ENCODE measurements at regions not wholly inside any gene's neighbourhood (a gene's known extent, or its start where the extent isn't known, plus 50 kb on each side); places are given as distances from the start of the nearest gene placed in this dataset.
A peak's percentile ranks its signal among the peaks of the same experiment; 100 is the strongest.

- DNase-seq: no peak
Observed at GRCh38 chrX:3257471-3257870, 89.0 kb downstream of the MXRA5 start.

GRCh38 chrX:3256868-3257267, 89.6 kb downstream of the MXRA5 start:
- no peak for DNase-seq

GRCh38 chrX:3252744-3253143, 93.7 kb downstream of the MXRA5 start:
- DNase-seq: peak in 3 of 14 donors; percentile 5 to 25 (median 9)

GRCh38 chrX:3250966-3251365, 95.5 kb downstream of the MXRA5 start:
- no peak for DNase-seq

GRCh38 chrX:3244955-3245354, 101.5 kb downstream of the MXRA5 start:
- DNase-seq: no peak

- no peak for DNase-seq
Observed at GRCh38 chrX:3244203-3244743, 102.2 kb downstream of the MXRA5 start.

GRCh38 chrX:3232262-3232923, 114.1 kb downstream of the MXRA5 start:
- DNase-seq: no peak

- no peak for DNase-seq
Observed at GRCh38 chrX:3231766-3232165, 114.7 kb downstream of the MXRA5 start.

GRCh38 chrX:3230496-3230895, 116.0 kb downstream of the MXRA5 start:
- DNase-seq: no peak

- no peak for DNase-seq
Observed at GRCh38 chrX:3227526-3227925, 118.9 kb downstream of the MXRA5 start.

GRCh38 chrX:3226087-3226486, 120.4 kb downstream of the MXRA5 start:
- DNase-seq: no peak

- DNase-seq: no peak
Observed at GRCh38 chrX:3221643-3222042, 124.8 kb downstream of the MXRA5 start.

- DNase-seq: no peak
Observed at GRCh38 chrX:3219667-3220066, 126.8 kb downstream of the MXRA5 start.

GRCh38 chrX:3219231-3219630, 127.2 kb downstream of the MXRA5 start:
- DNase-seq: no peak

- DNase-seq: no peak
Observed at GRCh38 chrX:3218442-3218841, 128.0 kb downstream of the MXRA5 start.

GRCh38 chrX:3216581-3217180, 129.8 kb downstream of the MXRA5 start:
- no peak for DNase-seq

GRCh38 chrX:3215249-3215648, 131.2 kb downstream of the MXRA5 start:
- DNase-seq: no peak

- no peak for DNase-seq
Observed at GRCh38 chrX:3206314-3206713, 140.1 kb downstream of the MXRA5 start.

GRCh38 chrX:3204606-3205005, 141.8 kb downstream of the MXRA5 start:
- no peak for DNase-seq

GRCh38 chrX:3195845-3196244, 150.6 kb downstream of the MXRA5 start:
- no peak for DNase-seq

GRCh38 chrX:3192835-3193234, 151.6 kb downstream of the ARSF start:
- no peak for DNase-seq

- no peak for DNase-seq
Observed at GRCh38 chrX:3191796-3192195, 150.5 kb downstream of the ARSF start.

- DNase-seq: no peak
Observed at GRCh38 chrX:3191201-3191600, 149.9 kb downstream of the ARSF start.

- DNase-seq: no peak
Observed at GRCh38 chrX:3184176-3184930, 143.1 kb downstream of the ARSF start.
